Hepatocyte (in vitro differentiated cells): ENCODE measurements at regions not wholly inside any gene's neighbourhood (a gene's known extent, or its start where the extent isn't known, plus 50 kb on each side); places are given as distances from the start of the nearest gene placed in this dataset.

Experiments used
- DNase-seq: peaks from one replicate; pipeline ENCODE4 v3.0.0-alpha.2; 2016; ENCODE audit warnings: low spot score
- H2AFZ ChIP-seq: fragments of 200-600 bp; sonication (generic); 2 replicates; pipeline ENCODE4 v1.6.0; 2016; ENCODE audit warnings: antibody characterized with exemption, mild to moderate bottlenecking
- H3K27ac ChIP-seq: fragments of 200-600 bp; sonication (generic); 2 replicates; pipeline ENCODE4 v1.5.1; 2016; ENCODE audit warnings: mild to moderate bottlenecking
- H3K27me3 ChIP-seq: fragments of 200-600 bp; sonication (generic); 2 replicates; pipeline ENCODE4 v1.6.1; 2016
- H3K36me3 ChIP-seq: fragments of 200-600 bp; sonication (generic); replicated peaks from 2 replicates; pipeline ENCODE4 v1.5.1; 2016; ENCODE audit warnings: low read depth; ENCODE audit not compliant: insufficient read depth
- H3K4me1 ChIP-seq: fragments of 200-600 bp; sonication (generic); 2 replicates; pipeline ENCODE4 v1.5.1; 2016; ENCODE audit warnings: mild to moderate bottlenecking, moderate library complexity; ENCODE audit not compliant: insufficient read depth
- H3K4me2 ChIP-seq: fragments of 200-600 bp; sonication (generic); 2 replicates; pipeline ENCODE4 v1.6.0; 2016
- H3K4me3 ChIP-seq: fragments of 200-600 bp; sonication (generic); 2 replicates; pipeline ENCODE4 v1.5.1; 2016; ENCODE audit warnings: mild to moderate bottlenecking
- H3K79me2 ChIP-seq: fragments of 200-600 bp; sonication (generic); 2 replicates; pipeline ENCODE4 v1.6.0; 2017; ENCODE audit warnings: mild to moderate bottlenecking
- H3K9me2 ChIP-seq: fragments of 200-600 bp; sonication (generic); replicated peaks from 2 replicates; pipeline ENCODE4 v1.6.0; 2017; ENCODE audit warnings: mild to moderate bottlenecking; ENCODE audit not compliant: insufficient read depth
- H3K9me3 ChIP-seq: fragments of 200-600 bp; sonication (generic); 2 replicates; pipeline ENCODE4 v1.5.1; 2016; ENCODE audit warnings: low read depth, mild to moderate bottlenecking
- H4K20me1 ChIP-seq: fragments of 200-600 bp; sonication (generic); 2 replicates; pipeline ENCODE4 v1.6.0; 2016; ENCODE audit warnings: mild to moderate bottlenecking; ENCODE audit not compliant: insufficient read depth, poor library complexity, severe bottlenecking
- EZH2 ChIP-seq: fragments of 200-600 bp; sonication (generic); IDR thresholded peaks from 2 replicates; pipeline ENCODE4 v1.6.1; 2016; ENCODE audit warnings: antibody characterized with exemption, mild to moderate bottlenecking, borderline replicate concordance
- EZH2phosphoT487 ChIP-seq: fragments of 200-600 bp; sonication (generic); IDR thresholded peaks from one replicate; pipeline ENCODE4 v1.6.1; 2018; ENCODE audit warnings: antibody characterized with exemption, mild to moderate bottlenecking, low read depth, moderate library complexity; ENCODE audit not compliant: unreplicated experiment, severe bottlenecking
- WGBS: methylation state at CpG from one replicate; pipeline ENCODE4 v1.1.6; 2016; ENCODE audit warnings: low lambda C conversion rate; ENCODE audit errors: missing lambda C conversion rate; 5-methylcytosine and 5-hydroxymethylcytosine counted together
- TF ChIP-seq, protein P1 (sequence below): fragments of 200-600 bp; sonication (generic); IDR thresholded peaks from 2 replicates; pipeline ENCODE4 v1.5.1; 2016; ENCODE audit warnings: antibody characterized with exemption, mild to moderate bottlenecking; ENCODE audit not compliant: poor library complexity

DNA sequence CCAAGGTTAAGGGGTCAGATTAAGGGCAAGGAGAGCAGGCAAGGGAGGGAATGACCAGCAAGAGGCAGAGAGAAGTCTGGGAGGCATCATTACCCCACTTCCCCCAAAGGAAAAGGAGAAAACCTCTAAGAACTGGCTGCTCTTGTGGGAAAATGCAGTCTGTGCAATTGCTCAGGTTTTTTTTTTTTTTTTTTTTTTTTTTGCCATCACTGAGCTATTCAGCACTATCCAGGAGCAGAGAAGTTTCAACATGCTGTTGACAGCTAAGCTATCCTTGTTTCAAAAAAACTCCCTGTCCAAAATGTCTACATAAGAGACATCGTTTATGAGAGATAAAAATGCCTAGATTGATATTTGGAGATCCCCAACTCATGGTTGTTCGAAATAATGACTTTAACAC is 345.4 kb downstream of the TDRD15 start:
- 72% methylated on average over 2 of the region's 2 CpGs for WGBS
- Histone ChIP-seq H3K4me2 (no peak overlapping the region), H2AFZ (no peak overlapping the region), H3K36me3 (no peaks in the 10 kb centered on the region), H3K79me2 (no peaks in the 10 kb centered on the region), H3K4me1 (peaks cover 3% of the 10 kb centered on the region), H3K27me3 (no peaks in the 10 kb centered on the region), H3K27ac (no peak overlapping the region), H3K4me3 (no peak overlapping the region), H3K9me2 (no peaks in the 10 kb centered on the region), H3K9me3 (no peaks in the 10 kb centered on the region), H4K20me1 (no peaks in the 10 kb centered on the region)
- TF ChIP-seq, protein P1, sequence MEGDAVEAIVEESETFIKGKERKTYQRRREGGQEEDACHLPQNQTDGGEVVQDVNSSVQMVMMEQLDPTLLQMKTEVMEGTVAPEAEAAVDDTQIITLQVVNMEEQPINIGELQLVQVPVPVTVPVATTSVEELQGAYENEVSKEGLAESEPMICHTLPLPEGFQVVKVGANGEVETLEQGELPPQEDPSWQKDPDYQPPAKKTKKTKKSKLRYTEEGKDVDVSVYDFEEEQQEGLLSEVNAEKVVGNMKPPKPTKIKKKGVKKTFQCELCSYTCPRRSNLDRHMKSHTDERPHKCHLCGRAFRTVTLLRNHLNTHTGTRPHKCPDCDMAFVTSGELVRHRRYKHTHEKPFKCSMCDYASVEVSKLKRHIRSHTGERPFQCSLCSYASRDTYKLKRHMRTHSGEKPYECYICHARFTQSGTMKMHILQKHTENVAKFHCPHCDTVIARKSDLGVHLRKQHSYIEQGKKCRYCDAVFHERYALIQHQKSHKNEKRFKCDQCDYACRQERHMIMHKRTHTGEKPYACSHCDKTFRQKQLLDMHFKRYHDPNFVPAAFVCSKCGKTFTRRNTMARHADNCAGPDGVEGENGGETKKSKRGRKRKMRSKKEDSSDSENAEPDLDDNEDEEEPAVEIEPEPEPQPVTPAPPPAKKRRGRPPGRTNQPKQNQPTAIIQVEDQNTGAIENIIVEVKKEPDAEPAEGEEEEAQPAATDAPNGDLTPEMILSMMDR: no peak
- TF ChIP-seq EZH2 (no peak), EZH2phosphoT487 (no peak)
- DNase-seq: no peak

DNA sequence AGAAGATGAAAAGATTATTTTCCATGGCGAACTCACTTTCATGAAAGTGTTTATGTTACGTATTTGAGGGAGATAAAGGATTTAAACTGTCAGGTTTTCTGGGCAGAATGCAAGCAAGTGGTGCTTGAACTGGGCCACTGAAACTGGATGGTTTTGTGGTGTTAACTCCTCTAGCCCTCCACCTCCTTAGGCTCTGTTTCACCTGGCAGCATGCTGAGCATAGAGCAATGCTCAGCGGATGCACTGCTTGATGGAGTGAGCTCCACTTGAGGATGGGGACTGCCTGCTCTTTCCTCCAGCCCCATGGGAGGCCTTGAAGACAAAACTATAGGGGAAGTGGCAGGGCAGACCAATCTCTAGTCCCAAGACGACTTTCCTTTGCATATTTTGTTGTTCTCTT is 345.8 kb downstream of the TDRD15 start:
- TF ChIP-seq, protein P1: no peak

DNA sequence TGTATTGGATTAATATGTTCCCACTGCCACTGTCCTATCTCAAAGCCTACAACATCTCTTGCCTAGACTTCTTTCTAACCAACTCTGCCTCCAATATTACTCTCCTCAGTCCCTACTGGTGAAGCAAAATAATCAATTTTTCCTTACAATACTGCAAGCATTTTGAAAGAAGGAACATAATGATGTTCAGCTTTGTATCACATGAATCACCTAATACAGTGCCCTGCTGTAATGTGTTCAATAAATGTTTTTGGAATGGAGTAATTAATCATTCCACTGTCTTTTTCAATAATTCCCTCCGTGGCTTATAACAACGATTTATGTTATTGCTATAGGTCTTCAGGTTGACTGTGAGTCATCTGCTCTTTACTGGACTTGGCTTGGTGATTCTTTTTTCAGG is 356.4 kb downstream of the TDRD15 start:
- Histone ChIP-seq H3K4me2 (no peak overlapping the region), H3K36me3 (no peaks in the 10 kb centered on the region), H3K9me3 (no peaks in the 10 kb centered on the region), H3K9me2 (no peaks in the 10 kb centered on the region), H3K27ac (no peak overlapping the region), H3K27me3 (no peaks in the 10 kb centered on the region), H4K20me1 (no peaks in the 10 kb centered on the region), H3K79me2 (no peaks in the 10 kb centered on the region), H3K4me3 (no peak overlapping the region), H2AFZ (no peak overlapping the region), H3K4me1 (no peaks in the 10 kb centered on the region)
- WGBS: 95% methylated on average over 2 of the region's 2 CpGs
- TF ChIP-seq EZH2 (no peak), EZH2phosphoT487 (no peak)
- TF ChIP-seq, protein P1: no peak
- no peak for DNase-seq

More for the DNA sequence above, 345.8 kb downstream of the TDRD15 start:
- H2AFZ ChIP-seq: no peak overlapping the region
- no peak overlapping the region for H3K4me2 ChIP-seq
- no peaks in the 10 kb centered on the region for H4K20me1 ChIP-seq
- H3K4me1 ChIP-seq: peaks cover 3% of the 10 kb centered on the region
- 77% methylated on average over 4 of the region's 4 CpGs for WGBS
- H3K27me3 ChIP-seq: no peaks in the 10 kb centered on the region
- H3K79me2 ChIP-seq: no peaks in the 10 kb centered on the region
- no peaks in the 10 kb centered on the region for H3K36me3 ChIP-seq
- H3K9me2 ChIP-seq: no peaks in the 10 kb centered on the region
- H3K9me3 ChIP-seq: no peaks in the 10 kb centered on the region
- no peak overlapping the region for H3K4me3 ChIP-seq
- no peak for DNase-seq
- no peak overlapping the region for H3K27ac ChIP-seq

DNA sequence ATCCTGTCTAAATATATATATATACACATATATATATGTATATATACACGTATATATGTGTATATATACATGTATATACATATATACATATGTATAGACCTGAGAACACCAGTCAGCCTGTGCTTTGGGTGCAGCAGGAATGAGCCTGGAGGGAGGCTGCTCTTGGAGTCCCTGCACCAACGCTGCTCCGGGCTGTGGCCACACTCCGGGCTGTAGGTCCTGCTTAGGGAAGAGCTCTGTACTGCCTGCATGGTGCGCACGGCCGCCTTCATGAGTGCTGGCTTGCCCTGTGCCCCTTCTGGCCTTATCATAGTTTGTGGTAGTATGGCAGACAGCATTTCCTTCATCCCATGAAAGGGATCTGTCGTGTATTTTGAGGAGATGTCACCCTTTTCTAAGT is 360.9 kb downstream of the TDRD15 start:
- Histone ChIP-seq H3K4me3 (no peak overlapping the region), H3K4me1 (no peaks in the 10 kb centered on the region), H2AFZ (no peak overlapping the region), H3K79me2 (no peaks in the 10 kb centered on the region), H3K4me2 (no peak overlapping the region), H3K36me3 (no peaks in the 10 kb centered on the region), H3K9me2 (no peaks in the 10 kb centered on the region), H4K20me1 (no peaks in the 10 kb centered on the region), H3K9me3 (no peaks in the 10 kb centered on the region), H3K27ac (no peak overlapping the region), H3K27me3 (no peaks in the 10 kb centered on the region)
- TF ChIP-seq, protein P1: no peak
- TF ChIP-seq EZH2 (no peak), EZH2phosphoT487 (no peak)
- 88% methylated on average over 8 of the region's 8 CpGs for WGBS
- no peak for DNase-seq
